B cell (primary cell): ENCODE measurements at regions not wholly inside any gene's neighbourhood (a gene's known extent, or its start where the extent isn't known, plus 50 kb on each side); places are given as distances from the start of the nearest gene placed in this dataset.

Experiments used
- CTCF ChIP-seq: fragments of 200-600 bp; IDR thresholded peaks from one replicate; pipeline ENCODE4 v1.8.0; 2022; ENCODE audit warnings: antibody characterized with exemption, mild to moderate bottlenecking
- EZH2 ChIP-seq: IDR thresholded peaks from 2 replicates; pipeline ENCODE4 v1.6.1; 2012; ENCODE audit warnings: borderline replicate concordance, low read depth, mild to moderate bottlenecking, moderate library complexity, low read length; ENCODE audit not compliant: insufficient read depth, poor library complexity, severe bottlenecking

GRCh38 chr3:161991901-161992540, 495.4 kb downstream of the OTOL1 start:
- TF ChIP-seq CTCF (no peak), EZH2 (no peak)
